IMR-90 (cell line): ENCODE measurements at regions not wholly inside any gene's neighbourhood (a gene's known extent, or its start where the extent isn't known, plus 50 kb on each side); places are given as distances from the start of the nearest gene placed in this dataset.

ENCODE experiments used
- ATAC-seq: fragments of 200-7000 bp; cut with Tn5 transposase; 2 replicates; pipeline ENCODE4 v1.9.1; 2020; ENCODE audit warnings: low read depth, mild to moderate bottlenecking, moderate library complexity
- BruUV-seq: library from RNA; stranded (reverse); fragments of 400-500 nt; replicated peaks from 2 replicates; lab custom pipeline; 2021; lab: Mats Ljungman, UMichigan
- CTCF ChIA-PET: fragments of 300-600 bp; formaldehyde crosslinking; extraction: SDS; loops from one replicate; lab custom pipeline; 2021; ENCODE audit warnings: antibody characterized with exemption; lab: Yijun Ruan, JAX
- POLR2A ChIA-PET: fragments of 300-600 bp; sonication (Branson Sonifier 250); formaldehyde crosslinking; loops from one replicate; lab custom pipeline; 2022; ENCODE audit warnings: antibody characterized with exemption; ENCODE audit not compliant: unreplicated experiment; lab: Charles Lee
- DNase-seq: peaks from one replicate; pipeline ENCODE4 v3.0.0; 2013
- H2AFZ ChIP-seq: replicated peaks from 2 replicates; pipeline ENCODE3; 2013; ENCODE audit warnings: low read length, mild to moderate bottlenecking; ENCODE audit not compliant: poor library complexity
- H2AK5ac ChIP-seq: 2 replicates; pipeline ENCODE4 v1.6.1; 2013; ENCODE audit warnings: low read depth, low read length, inconsistent platforms
- H2AK9ac ChIP-seq: replicated peaks from 2 replicates; pipeline ENCODE3; 2013; ENCODE audit warnings: mild to moderate bottlenecking, low read depth, low read length, moderate library complexity; ENCODE audit not compliant: poor library complexity
- H2BK120ac ChIP-seq: 2 replicates; pipeline ENCODE4 v1.6.1; 2013; ENCODE audit warnings: low read depth, low read length, inconsistent platforms
- H2BK15ac ChIP-seq: 3 replicates; pipeline ENCODE4 v1.6.1; 2013; ENCODE audit warnings: low read depth, low read length, inconsistent platforms
- H2BK20ac ChIP-seq: 2 replicates; pipeline ENCODE4 v1.6.1; 2013; ENCODE audit warnings: low read depth, mild to moderate bottlenecking, inconsistent platforms, low read length, moderate library complexity
- H2BK5ac ChIP-seq: 2 replicates; pipeline ENCODE4 v1.6.1; 2013; ENCODE audit warnings: mild to moderate bottlenecking, low read depth, low read length, inconsistent platforms; ENCODE audit not compliant: poor library complexity, severe bottlenecking
- H3K14ac ChIP-seq: replicated peaks from 2 replicates; pipeline ENCODE4 v1.6.1; 2013; ENCODE audit warnings: low read depth, low read length, inconsistent platforms
- H3K18ac ChIP-seq: 2 replicates; pipeline ENCODE4 v1.6.1; 2013; ENCODE audit warnings: low read depth, low read length, control low read depth
- H3K23ac ChIP-seq: 2 replicates; pipeline ENCODE4 v1.6.1; 2013; ENCODE audit warnings: low read depth, low read length, inconsistent platforms
- H3K27ac ChIP-seq: 2 replicates; pipeline ENCODE4 v1.5.1; 2013; ENCODE audit warnings: mild to moderate bottlenecking, control low read depth, low read length; ENCODE audit not compliant: insufficient read depth
- H3K27me3 ChIP-seq: 2 replicates; pipeline ENCODE4 v1.6.1; 2013; ENCODE audit warnings: low read length; ENCODE audit not compliant: control insufficient read depth, insufficient read depth
- H3K36me3 ChIP-seq: 2 replicates; pipeline ENCODE4 v1.6.1; 2013; ENCODE audit warnings: low read length, mixed read lengths; ENCODE audit not compliant: control insufficient read depth, insufficient read depth
- H3K4ac ChIP-seq: 2 replicates; pipeline ENCODE4 v1.6.1; 2013; ENCODE audit warnings: low read depth, low read length, inconsistent platforms
- H3K4me1 ChIP-seq: 2 replicates; pipeline ENCODE4 v1.6.1; 2013; ENCODE audit warnings: low read length, mixed read lengths; ENCODE audit not compliant: control insufficient read depth, insufficient read depth
- H3K4me2 ChIP-seq: 2 replicates; pipeline ENCODE4 v1.6.1; 2013; ENCODE audit warnings: low read depth, mild to moderate bottlenecking, control low read depth, low read length, moderate library complexity
- H3K4me3 ChIP-seq: 2 replicates; pipeline ENCODE4 v1.5.1; 2013; ENCODE audit warnings: low read depth, mild to moderate bottlenecking, control low read depth, low read length, moderate library complexity; ENCODE audit not compliant: insufficient read depth
- H3K56ac ChIP-seq: 2 replicates; pipeline ENCODE4 v1.6.1; 2013; ENCODE audit warnings: low read length, inconsistent platforms; ENCODE audit not compliant: insufficient read depth; ENCODE audit errors: extremely low read depth
- H3K79me1 ChIP-seq, 2 experiments: 2 replicates each; pipeline ENCODE4 v1.6.1; 2013; ENCODE audit warnings: low read length in 2 of 2, inconsistent platforms in 1 of 2, low read depth in 1 of 2
- H3K9ac ChIP-seq: 2 replicates; pipeline ENCODE4 v1.6.1; 2013; ENCODE audit warnings: low read depth, low read length, control low read depth
- H3K9me1 ChIP-seq: 2 replicates; pipeline ENCODE4 v1.6.1; 2013; ENCODE audit warnings: low read length, inconsistent platforms; ENCODE audit not compliant: insufficient read depth
- H3K9me3 ChIP-seq: 2 replicates; pipeline ENCODE4 v1.6.1; 2013; ENCODE audit warnings: low read length; ENCODE audit not compliant: control insufficient read depth, insufficient read depth
- H4K20me1 ChIP-seq: 2 replicates; pipeline ENCODE4 v1.6.1; 2013; ENCODE audit warnings: low read length, inconsistent platforms; ENCODE audit not compliant: insufficient read depth
- H4K5ac ChIP-seq: 2 replicates; pipeline ENCODE4 v1.6.1; 2013; ENCODE audit warnings: mild to moderate bottlenecking, low read depth, low read length, control low read depth
- H4K8ac ChIP-seq, 2 experiments: 2 replicates each; pipeline ENCODE4 v1.6.1; 2013; ENCODE audit warnings: low read depth in 2 of 2, low read length in 2 of 2, control low read depth in 1 of 2, inconsistent platforms in 1 of 2
- H4K91ac ChIP-seq: 2 replicates; pipeline ENCODE4 v1.6.1; 2013; ENCODE audit warnings: low read depth, low read length, inconsistent platforms; ENCODE audit not compliant: insufficient read depth
- BHLHE40 ChIP-seq: fragments of 150-350 bp; IDR thresholded peaks from 2 replicates; pipeline ENCODE4 v1.6.1; 2016; ENCODE audit warnings: mild to moderate bottlenecking, low read depth, low read length
- CEBPB ChIP-seq: IDR thresholded peaks from 2 replicates; pipeline ENCODE4 v1.6.1; 2012; ENCODE audit warnings: low read depth, low read length, improper control_type of control experiment
- CHD1 ChIP-seq: IDR thresholded peaks from 2 replicates; pipeline ENCODE4 v1.6.1; 2012; ENCODE audit warnings: low read depth, low read length, improper control_type of control experiment
- FOS ChIP-seq: fragments of 150-350 bp; IDR thresholded peaks from 2 replicates; pipeline ENCODE4 v1.6.1; 2016; ENCODE audit warnings: low read depth, low read length
- MAFK ChIP-seq: IDR thresholded peaks from 2 replicates; pipeline ENCODE4 v1.6.1; 2012; ENCODE audit warnings: low read depth, low read length, improper control_type of control experiment
- MAZ ChIP-seq: IDR thresholded peaks from 2 replicates; pipeline ENCODE4 v1.6.1; 2012; ENCODE audit warnings: low read depth, mild to moderate bottlenecking, low read length, improper control_type of control experiment, moderate library complexity, borderline replicate concordance
- MXI1 ChIP-seq: IDR thresholded peaks from 2 replicates; pipeline ENCODE4 v1.6.1; 2012; ENCODE audit warnings: low read depth, mild to moderate bottlenecking, low read length, moderate library complexity, borderline replicate concordance
- NFE2L2 ChIP-seq: fragments of 150-350 bp; IDR thresholded peaks from 2 replicates; pipeline ENCODE4 v1.6.1; 2016; ENCODE audit warnings: low read depth, mild to moderate bottlenecking, low read length
- POLR2A ChIP-seq: IDR thresholded peaks from 2 replicates; pipeline ENCODE4 v1.6.1; 2012; ENCODE audit warnings: mild to moderate bottlenecking, low read depth, low read length
- RAD21 ChIP-seq: IDR thresholded peaks from 2 replicates; pipeline ENCODE4 v1.6.1; 2012; ENCODE audit warnings: low read length, improper control_type of control experiment
- RCOR1 ChIP-seq: IDR thresholded peaks from 2 replicates; pipeline ENCODE4 v1.6.1; 2012; ENCODE audit warnings: mild to moderate bottlenecking, low read length, improper control_type of control experiment; ENCODE audit not compliant: insufficient replicate concordance
- RFX5 ChIP-seq: IDR thresholded peaks from 2 replicates; pipeline ENCODE4 v1.8.0; 2012; ENCODE audit warnings: low read depth, mild to moderate bottlenecking, low read length, moderate library complexity
- SMC3 ChIP-seq: fragments of 150-350 bp; IDR thresholded peaks from 2 replicates; pipeline ENCODE4 v1.6.1; 2016; ENCODE audit warnings: low read depth, mild to moderate bottlenecking, antibody characterized with exemption, low read length, moderate library complexity
- USF2 ChIP-seq: fragments of 150-350 bp; IDR thresholded peaks from 2 replicates; pipeline ENCODE4 v1.6.1; 2017; ENCODE audit warnings: mild to moderate bottlenecking, antibody characterized with exemption, low read length, low read depth
- WGBS, 2 experiments: methylation state at CpG; one replicate each; pipeline versions ENCODE4 v1.1.5 to v1.1.7; 2013; ENCODE audit warnings: missing lambda C conversion rate in 2 of 2; ENCODE audit not compliant: insufficient read length in 1 of 2; ENCODE audit errors: extremely low coverage in 2 of 2; 5-methylcytosine and 5-hydroxymethylcytosine counted together
- dilution Hi-C: fragments of 300-500 bp; cut with HindIII; formaldehyde crosslinking; loops from one replicate; pipeline ENCODE4 v1.14.3; 2018; ENCODE audit warnings: low sequenced_read_pairs; ENCODE audit not compliant: unreplicated experiment
- in situ Hi-C: fragments of 300-500 bp; cut with MboI; formaldehyde crosslinking; loops from 3 replicates; pipeline ENCODE4 v1.14.3; 2019; ENCODE audit warnings: low sequenced_read_pairs, inconsistent platforms, mixed read lengths
- intact Hi-C: fragments of 100-400 bp; cut with micrococcal nuclease; formaldehyde crosslinking; loops from 2 replicates; pipeline ENCODE4 v1.10.0; 2022
- TF ChIP-seq, protein P1 (sequence below): fragments of 150-350 bp; IDR thresholded peaks from 2 replicates; pipeline ENCODE4 v1.6.1; 2016; ENCODE audit warnings: low read depth, mild to moderate bottlenecking, low read length, moderate library complexity, borderline replicate concordance
- TF ChIP-seq, protein P2 (sequence below): conservative IDR thresholded peaks from 2 replicates; pipeline ENCODE4 v1.5.1; 2012; ENCODE audit warnings: mild to moderate bottlenecking, low read depth, low read length, improper control_type of control experiment

- Histone ChIP-seq H3K18ac (no peak overlapping the region), H3K4ac (no peak overlapping the region), H4K20me1 (no peaks in the 10 kb centered on the region), H3K79me1 (no peaks in the 10 kb centered on the region), H3K4me1 (no peaks in the 10 kb centered on the region), H3K9ac (no peak overlapping the region), H3K27me3 (no peaks in the 10 kb centered on the region), H3K27ac (no peak overlapping the region), H2BK5ac (no peak overlapping the region), H2AK9ac (no peak overlapping the region), H2BK15ac (no peak overlapping the region), H2BK20ac (no peak overlapping the region), H3K36me3 (no peaks in the 10 kb centered on the region), H4K91ac (no peak overlapping the region), H3K9me1 (no peaks in the 10 kb centered on the region), H2AK5ac (no peak overlapping the region), H4K5ac (no peak overlapping the region), H3K4me3 (no peak overlapping the region), H2AFZ (no peak overlapping the region), H3K9me3 (0 out of 2 replicates have a peak, but pooled peaks cover under 1% of the 10 kb centered on the region), H3K23ac (no peak overlapping the region), H4K8ac (no peak overlapping the region), H3K14ac (no peak overlapping the region), H2BK120ac (no peak overlapping the region), H3K56ac (no peak overlapping the region), H3K4me2 (no peak overlapping the region)
- DNase-seq = no peak
- dilution Hi-C loops (no loop called here), intact Hi-C loops (no loop called here), in situ Hi-C loops (no loop called here)
- no peak for ATAC-seq
- ChIA-PET CTCF (no interaction called here), POLR2A (no interaction called here)
- WGBS, 2 experiments = no CpG with 5 or more reads among the region's 1 CpG
- no TSS peak for BruUV-seq
- TF ChIP-seq, protein P1, sequence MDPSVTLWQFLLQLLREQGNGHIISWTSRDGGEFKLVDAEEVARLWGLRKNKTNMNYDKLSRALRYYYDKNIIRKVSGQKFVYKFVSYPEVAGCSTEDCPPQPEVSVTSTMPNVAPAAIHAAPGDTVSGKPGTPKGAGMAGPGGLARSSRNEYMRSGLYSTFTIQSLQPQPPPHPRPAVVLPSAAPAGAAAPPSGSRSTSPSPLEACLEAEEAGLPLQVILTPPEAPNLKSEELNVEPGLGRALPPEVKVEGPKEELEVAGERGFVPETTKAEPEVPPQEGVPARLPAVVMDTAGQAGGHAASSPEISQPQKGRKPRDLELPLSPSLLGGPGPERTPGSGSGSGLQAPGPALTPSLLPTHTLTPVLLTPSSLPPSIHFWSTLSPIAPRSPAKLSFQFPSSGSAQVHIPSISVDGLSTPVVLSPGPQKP = no peak
- no peak for TF ChIP-seq RCOR1
- no peak for TF ChIP-seq RFX5
- TF ChIP-seq RAD21 = no peak
- no peak for TF ChIP-seq MXI1
- no peak for TF ChIP-seq CEBPB
- no peak for TF ChIP-seq USF2
- TF ChIP-seq, protein P2, sequence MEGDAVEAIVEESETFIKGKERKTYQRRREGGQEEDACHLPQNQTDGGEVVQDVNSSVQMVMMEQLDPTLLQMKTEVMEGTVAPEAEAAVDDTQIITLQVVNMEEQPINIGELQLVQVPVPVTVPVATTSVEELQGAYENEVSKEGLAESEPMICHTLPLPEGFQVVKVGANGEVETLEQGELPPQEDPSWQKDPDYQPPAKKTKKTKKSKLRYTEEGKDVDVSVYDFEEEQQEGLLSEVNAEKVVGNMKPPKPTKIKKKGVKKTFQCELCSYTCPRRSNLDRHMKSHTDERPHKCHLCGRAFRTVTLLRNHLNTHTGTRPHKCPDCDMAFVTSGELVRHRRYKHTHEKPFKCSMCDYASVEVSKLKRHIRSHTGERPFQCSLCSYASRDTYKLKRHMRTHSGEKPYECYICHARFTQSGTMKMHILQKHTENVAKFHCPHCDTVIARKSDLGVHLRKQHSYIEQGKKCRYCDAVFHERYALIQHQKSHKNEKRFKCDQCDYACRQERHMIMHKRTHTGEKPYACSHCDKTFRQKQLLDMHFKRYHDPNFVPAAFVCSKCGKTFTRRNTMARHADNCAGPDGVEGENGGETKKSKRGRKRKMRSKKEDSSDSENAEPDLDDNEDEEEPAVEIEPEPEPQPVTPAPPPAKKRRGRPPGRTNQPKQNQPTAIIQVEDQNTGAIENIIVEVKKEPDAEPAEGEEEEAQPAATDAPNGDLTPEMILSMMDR = no peak
- TF ChIP-seq POLR2A = no peak
- no peak for TF ChIP-seq BHLHE40
- no peak for TF ChIP-seq FOS
- no peak for TF ChIP-seq MAFK
- TF ChIP-seq MAZ = no peak
- TF ChIP-seq SMC3 = no peak
- TF ChIP-seq NFE2L2 = no peak
- no peak for TF ChIP-seq CHD1
Measured at GRCh38 chr21:19322360-19322759, 918.8 kb upstream of the TMPRSS15 start.
